HepG2 (cell line): ENCODE measurements at regions not wholly inside any gene's neighbourhood (a gene's known extent, or its start where the extent isn't known, plus 50 kb on each side); places are given as distances from the start of the nearest gene placed in this dataset.

Source experiments
- ATF1 ChIP-seq: IDR thresholded peaks from 2 replicates; pipeline ENCODE4 v1.6.1; 2016; ENCODE audit warnings: mild to moderate bottlenecking, control low read depth
- CAMTA2 ChIP-seq: sonication (generic); formaldehyde crosslinking; IDR thresholded peaks from 2 replicates; pipeline ENCODE4 v1.4.0; 2020; ENCODE audit warnings: mild to moderate bottlenecking, missing genetic modification reagents, borderline replicate concordance
- CEBPB ChIP-seq: IDR thresholded peaks from 2 replicates; pipeline ENCODE4 v1.6.1; 2011; ENCODE audit warnings: low read depth, low read length, improper control_type of control experiment, borderline replicate concordance
- GABPB1 ChIP-seq: IDR thresholded peaks from 2 replicates; pipeline ENCODE4 v1.6.1; 2016; ENCODE audit warnings: mild to moderate bottlenecking, missing genetic modification reagents, moderate library complexity, missing compliant biosample characterization
- TP53 ChIP-seq: sonication (generic); formaldehyde crosslinking; conservative IDR thresholded peaks from 2 replicates; pipeline ENCODE4 v1.4.0; 2020; ENCODE audit warnings: missing genetic modification reagents
- ZNF24 ChIP-seq: fragments of 450-650 bp; IDR thresholded peaks from 2 replicates; pipeline ENCODE4 v1.6.1; 2017; ENCODE audit warnings: antibody characterized with exemption, mild to moderate bottlenecking
- TF ChIP-seq, protein P1 (sequence below): sonication (generic); formaldehyde crosslinking; IDR thresholded peaks from 2 replicates; pipeline ENCODE4 v1.5.0; 2020; ENCODE audit warnings: mild to moderate bottlenecking, missing genetic modification reagents

DNA sequence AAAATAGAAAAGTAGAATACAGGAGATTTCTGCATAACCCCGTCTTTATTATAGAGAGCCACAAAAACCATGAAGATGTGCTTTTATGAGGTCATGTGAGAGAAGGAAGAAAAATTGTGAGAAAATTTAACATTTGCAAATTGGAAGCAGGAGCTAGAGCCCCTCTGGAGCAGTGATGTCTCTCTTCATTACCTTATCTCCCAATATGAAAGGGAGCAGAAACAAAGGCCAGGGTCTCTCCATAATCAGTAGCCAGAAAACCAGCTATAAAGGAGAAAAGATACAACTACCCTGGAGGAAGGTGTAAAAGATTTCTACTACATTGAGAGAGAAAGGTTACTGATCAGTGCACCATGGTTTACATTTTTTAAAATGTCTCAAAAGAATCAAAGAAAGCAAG, 53.2 kb upstream of the ITGA1 start:
- TF ChIP-seq CAMTA2 (CRISPR knock-in tag) = no peak
- TF ChIP-seq, protein P1, sequence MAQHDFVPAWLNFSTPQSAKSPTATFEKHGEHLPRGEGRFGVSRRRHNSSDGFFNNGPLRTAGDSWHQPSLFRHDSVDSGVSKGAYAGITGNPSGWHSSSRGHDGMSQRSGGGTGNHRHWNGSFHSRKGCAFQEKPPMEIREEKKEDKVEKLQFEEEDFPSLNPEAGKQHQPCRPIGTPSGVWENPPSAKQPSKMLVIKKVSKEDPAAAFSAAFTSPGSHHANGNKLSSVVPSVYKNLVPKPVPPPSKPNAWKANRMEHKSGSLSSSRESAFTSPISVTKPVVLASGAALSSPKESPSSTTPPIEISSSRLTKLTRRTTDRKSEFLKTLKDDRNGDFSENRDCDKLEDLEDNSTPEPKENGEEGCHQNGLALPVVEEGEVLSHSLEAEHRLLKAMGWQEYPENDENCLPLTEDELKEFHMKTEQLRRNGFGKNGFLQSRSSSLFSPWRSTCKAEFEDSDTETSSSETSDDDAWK (CRISPR knock-in tag) = no peak
- no peak for TF ChIP-seq TP53 (CRISPR knock-in tag)
- TF ChIP-seq CEBPB = no peak
- no peak for TF ChIP-seq ZNF24
- no peak for TF ChIP-seq GABPB1 (CRISPR knock-in tag)
- no peak for TF ChIP-seq ATF1 (CRISPR knock-in tag)
